Kidney (tissue), 13 donors: ENCODE measurements at regions not wholly inside any gene's neighbourhood (a gene's known extent, or its start where the extent isn't known, plus 50 kb on each side); places are given as distances from the start of the nearest gene placed in this dataset.

Experiments used
- DNase-seq, 5 donors: peaks; one replicate each; pipeline ENCODE4 v3.0.0-alpha.2; 2013 to 2020
- FAIRE-seq: peaks from 2 replicates; lab custom pipeline; 2012; peaks lifted over from hg19 to GRCh38; lab: Jason Lieb, UNC
- H3K27ac ChIP-seq, 2 donors: one replicate each; pipeline ENCODE4 v1.7.0; 2013; ENCODE audit warnings: low read depth in 2 of 2, low read length in 2 of 2, inconsistent platforms in 1 of 2
- H3K27me3 ChIP-seq: one replicate; pipeline ENCODE4 v1.7.1; 2013; ENCODE audit warnings: low read length, inconsistent platforms; ENCODE audit not compliant: control insufficient read depth, insufficient read depth
- H3K36me3 ChIP-seq, 3 donors: one replicate each; pipeline versions ENCODE4 v1.7.0 to v1.7.1; 2013; ENCODE audit warnings: low read length in 3 of 3, control low read depth in 1 of 3, inconsistent platforms in 1 of 3; ENCODE audit not compliant: insufficient read depth in 3 of 3, control insufficient read depth in 2 of 3
- H3K4me1 ChIP-seq, 3 donors: one replicate each; pipeline versions ENCODE4 v1.7.0 to v1.7.1; 2013; ENCODE audit warnings: low read length in 3 of 3, inconsistent platforms in 1 of 3, low read depth in 1 of 3; ENCODE audit not compliant: control insufficient read depth in 2 of 3, insufficient read depth in 2 of 3
- H3K4me3 ChIP-seq, 3 donors: one replicate each; pipeline versions ENCODE4 v1.7.0 to v1.8.1; 2013; ENCODE audit warnings: low read length in 3 of 3, control low read depth in 1 of 3, inconsistent platforms in 1 of 3
- H3K9ac ChIP-seq, 3 donors: one replicate each; pipeline versions ENCODE4 v1.7.0 to v1.7.1; 2013; ENCODE audit warnings: low read length in 3 of 3, control low read depth in 1 of 3, inconsistent platforms in 1 of 3
- H3K9me3 ChIP-seq, 3 donors: one replicate each; pipeline versions ENCODE4 v1.7.0 to v1.7.1; 2013; ENCODE audit warnings: low read length in 3 of 3, control low read depth in 1 of 3, inconsistent platforms in 1 of 3; ENCODE audit not compliant: control insufficient read depth in 2 of 3, insufficient read depth in 1 of 3
- CTCF ChIP-seq: IDR thresholded peaks from 3 replicates; pipeline ENCODE4 v1.5.1; 2012; ENCODE audit warnings: mild to moderate bottlenecking, moderate library complexity, borderline replicate concordance; ENCODE audit not compliant: insufficient read depth; ENCODE audit errors: extremely low read depth
- intact Hi-C: fragments of 100-400 bp; cut with DNase I; formaldehyde crosslinking; loops from one replicate; pipeline ENCODE4 v1.11.1; 2022
- donor health status: control.
- donor health status: control.
- donor health status: control.
- donor health status: control.
- donor health status: control.
- donor health status: DM: yes; HTN: yes; CAD: no.
- donor health status: Normal renal cell carcinoma (clear cell type).

GRCh38 chr5:125372694-125373631, 626.5 kb upstream of the ZNF608 start:
- DNase-seq = peak in 2 of 5 donors; percentile 72 to 75
- Histone ChIP-seq H3K36me3 (no peaks in the 10 kb centered on the region), H3K27ac (no peak overlapping the region), H3K27me3 (no peaks in the 10 kb centered on the region), H3K9ac (no peak overlapping the region), H3K4me3 (no peak overlapping the region), H3K4me1 (peaks cover 0 to 3% (median 0%) of the 10 kb centered on the region in 3 donors), H3K9me3 (no peaks in the 10 kb centered on the region)
- intact Hi-C loops = no loop called here
- FAIRE-seq = no peak
- TF ChIP-seq CTCF = no peak

- Histone ChIP-seq H3K9ac (no peak overlapping the region), H3K4me1 (peaks cover 0 to 3% (median 0%) of the 10 kb centered on the region in 3 donors), H3K9me3 (no peaks in the 10 kb centered on the region), H3K27me3 (no peaks in the 10 kb centered on the region), H3K4me3 (no peak overlapping the region), H3K27ac (no peak overlapping the region), H3K36me3 (no peaks in the 10 kb centered on the region)
- intact Hi-C loops = no loop called here
- FAIRE-seq (no peak), DNase-seq (no peak)
- TF ChIP-seq CTCF = no peak
These were observed 628.7 kb upstream of the ZNF608 start for GRCh38 chr5:125375143-125375542.

- Histone ChIP-seq H3K9me3 (no peaks in the 10 kb centered on the region), H3K27me3 (no peaks in the 10 kb centered on the region), H3K9ac (no peak overlapping the region), H3K4me3 (no peak overlapping the region), H3K36me3 (no peaks in the 10 kb centered on the region), H3K27ac (no peak overlapping the region), H3K4me1 (peaks cover 0 to 3% (median 0%) of the 10 kb centered on the region in 3 donors)
- intact Hi-C loops = no loop called here
- DNase-seq = peak in 4 of 5 donors; percentile 35 to 55 (median 40)
- TF ChIP-seq CTCF = no peak
- FAIRE-seq = no peak
These were observed 629.7 kb upstream of the ZNF608 start for GRCh38 chr5:125376059-125376641.
